ENCODE measurements at regions not wholly inside any gene's neighbourhood (a gene's known extent, or its start where the extent isn't known, plus 50 kb on each side); places are given as distances from the start of the nearest gene placed in this dataset.

- TF ChIP-seq C11orf30 (IDR thresholded peaks at IDR 0.05; ENCODE audit: low read depth) (no peak), NCOA6 (IDR thresholded peaks at IDR 0.05) (no peak), TRIM28 (IDR thresholded peaks at IDR 0.05) (no peak), EP300 (IDR thresholded peaks at IDR 0.05; ENCODE audit: low read length) (no peak), RAD21 (CRISPR knock-in tag; conservative IDR thresholded peaks at IDR 0.05 in 1 of 2, IDR thresholded peaks at IDR 0.05 in 1 of 2) (no peak), EGR1 (conservative IDR thresholded peaks at IDR 0.05) (no peak), CTCF (IDR thresholded peaks at IDR 0.05 in 2 of 3, conservative IDR thresholded peaks at IDR 0.05 in 1 of 3; ENCODE audit: insufficient read depth in 2 of 3, low read depth in 1 of 3, low read length in 3 of 3) (no peak), TAF1 (IDR thresholded peaks at IDR 0.05; ENCODE audit: control insufficient read depth, extremely low read depth, insufficient read depth, low read length, severe bottlenecking) (no peak), SMARCB1 (IDR thresholded peaks at IDR 0.05; ENCODE audit: insufficient read length, low read depth) (no peak), JUND (IDR thresholded peaks at IDR 0.05; ENCODE audit: borderline replicate concordance, low read depth, low read length) (no peak), JUND (tag; IDR thresholded peaks at IDR 0.05; ENCODE audit: borderline replicate concordance, low read depth, low read length) (no peak), TGIF2 (CRISPR knock-in tag; IDR thresholded peaks at IDR 0.05) (no peak)
Observed at GRCh38 chr4:24192018-24192641, 302.3 kb upstream of the PPARGC1A start.
